Endothelial cell of umbilical vein (primary cell): ENCODE measurements at regions not wholly inside any gene's neighbourhood (a gene's known extent, or its start where the extent isn't known, plus 50 kb on each side); places are given as distances from the start of the nearest gene placed in this dataset.

Experiments
- BruUV-seq: library from RNA; stranded (reverse); fragments of 400-500 nt; replicated peaks from 2 replicates; lab custom pipeline; 2021; lab: Mats Ljungman, UMichigan
- CTCF ChIA-PET: fragments of 300-600, 350-600 bp; sonication (Branson Sonifier 250); formaldehyde crosslinking; loops from one replicate; lab custom pipeline; 2021; ENCODE audit warnings: antibody characterized with exemption, inconsistent platforms; lab: Charles Lee
- POLR2A ChIA-PET: fragments of 300-600, 350-600 bp; sonication (Branson Sonifier 250); formaldehyde crosslinking; loops from one replicate; lab custom pipeline; 2021; ENCODE audit warnings: antibody characterized with exemption, inconsistent platforms; lab: Charles Lee
- DNase-seq: peaks from one replicate; pipeline ENCODE4 v3.0.0-alpha.2; 2011; ENCODE audit warnings: low read depth, low spot score
- FAIRE-seq: peaks from 2 replicates; lab custom pipeline; 2011; peaks lifted over from hg19 to GRCh38; lab: Jason Lieb, UNC
- H2AFZ ChIP-seq: 2 replicates; pipeline ENCODE4 v1.6.0; 2012; ENCODE audit warnings: low read depth, low read length, control low read depth, inconsistent platforms
- H3K27ac ChIP-seq: 2 replicates; pipeline ENCODE4 v1.5.1; 2011; ENCODE audit warnings: low read depth, mild to moderate bottlenecking, control low read depth, low read length, moderate library complexity; ENCODE audit not compliant: insufficient read depth
- H3K27me3 ChIP-seq, 2 experiments: 2 replicates each; pipeline versions ENCODE4 v1.6.0 to v1.6.1; 2011; ENCODE audit warnings: low read length in 2 of 2, mixed read lengths in 1 of 2; ENCODE audit not compliant: control insufficient read depth in 2 of 2, insufficient read depth in 2 of 2
- H3K36me3 ChIP-seq, 2 experiments: 2 replicates in 1 of 2; 3 replicates in 1 of 2; pipeline ENCODE4 v1.5.1; 2011; ENCODE audit warnings: low read length in 2 of 2, mild to moderate bottlenecking in 1 of 2, moderate library complexity in 1 of 2; ENCODE audit not compliant: control insufficient read depth in 2 of 2, insufficient read depth in 2 of 2; ENCODE audit errors: extremely low read depth in 1 of 2
- H3K4me1 ChIP-seq: 3 replicates; pipeline ENCODE4 v1.5.1; 2011; ENCODE audit warnings: mild to moderate bottlenecking, low read length; ENCODE audit not compliant: control insufficient read depth, insufficient read depth; ENCODE audit errors: extremely low read depth
- H3K4me2 ChIP-seq: 2 replicates; pipeline ENCODE4 v1.6.1; 2011; ENCODE audit warnings: low read length, control low read depth, mixed read lengths; ENCODE audit not compliant: insufficient read depth
- H3K4me3 ChIP-seq, 3 experiments: fragments of 200-600 bp in 1 of 3; sonication (generic), shearing (Covaris generic) in 1 of 3; replicated peaks in 1 of 3; 2 replicates each; pipeline ENCODE4 v1.5.1; 2011 to 2016; ENCODE audit warnings: control low read depth in 3 of 3, low read length in 3 of 3, mild to moderate bottlenecking in 2 of 3, inconsistent platforms in 1 of 3, low read depth in 1 of 3, moderate library complexity in 1 of 3; ENCODE audit not compliant: insufficient read depth in 1 of 3
- H3K79me2 ChIP-seq: 2 replicates; pipeline ENCODE4 v1.6.0; 2012; ENCODE audit warnings: low read length, inconsistent platforms; ENCODE audit not compliant: control insufficient read depth, insufficient read depth
- H3K9ac ChIP-seq: replicated peaks from 2 replicates; pipeline ENCODE3; 2011; ENCODE audit warnings: low read length, control low read depth; ENCODE audit not compliant: insufficient read depth; ENCODE audit errors: extremely low read depth
- H3K9me1 ChIP-seq: replicated peaks from 3 replicates; pipeline ENCODE4 v1.6.0; 2011; ENCODE audit warnings: mild to moderate bottlenecking, low read length; ENCODE audit not compliant: control insufficient read depth, insufficient read depth; ENCODE audit errors: extremely low read depth
- H3K9me3 ChIP-seq: replicated peaks from 2 replicates; pipeline ENCODE4 v1.5.1; 2012; ENCODE audit warnings: low read length, inconsistent platforms; ENCODE audit not compliant: control insufficient read depth, insufficient read depth
- H4K20me1 ChIP-seq: replicated peaks from 2 replicates; pipeline ENCODE3; 2011; ENCODE audit warnings: mild to moderate bottlenecking, low read length; ENCODE audit not compliant: control insufficient read depth, insufficient read depth; ENCODE audit errors: extremely low read depth
- CTCF ChIP-seq, 2 donors: IDR thresholded peaks; 1 replicate in 1 of 2; 2 replicates in 1 of 2; pipeline ENCODE4 v1.5.1; 2011; ENCODE audit warnings: low read length in 2 of 2, mild to moderate bottlenecking in 2 of 2, moderate library complexity in 2 of 2, control low read depth in 1 of 2, inconsistent platforms in 1 of 2, low read depth in 1 of 2; ENCODE audit not compliant: insufficient read depth in 1 of 2; ENCODE audit errors: extremely low read depth in 1 of 2
- EZH2 ChIP-seq: IDR thresholded peaks from 2 replicates; pipeline ENCODE4 v1.6.1; 2012; ENCODE audit warnings: borderline replicate concordance, low read depth, mild to moderate bottlenecking, moderate library complexity, low read length, inconsistent platforms; ENCODE audit not compliant: severe bottlenecking
- FOS ChIP-seq: IDR thresholded peaks from 2 replicates; pipeline ENCODE4 v1.6.1; 2011; ENCODE audit warnings: mild to moderate bottlenecking, low read length, moderate library complexity, borderline replicate concordance; ENCODE audit not compliant: insufficient read depth
- GATA2 ChIP-seq: IDR thresholded peaks from 2 replicates; pipeline ENCODE4 v1.7.0; 2011; ENCODE audit warnings: low read depth, mild to moderate bottlenecking, moderate library complexity, mixed read lengths, low read length; ENCODE audit not compliant: insufficient read length, insufficient read depth
- JUN ChIP-seq: IDR thresholded peaks from 2 replicates; pipeline ENCODE4 v1.6.1; 2011; ENCODE audit warnings: borderline replicate concordance, low read depth; ENCODE audit not compliant: insufficient read length, insufficient read depth
- MAX ChIP-seq: IDR thresholded peaks from 2 replicates; pipeline ENCODE4 v1.6.1; 2011; ENCODE audit not compliant: insufficient read depth, insufficient read length
- MYC ChIP-seq: IDR thresholded peaks from one replicate; pipeline ENCODE4 v1.6.1; 2011; ENCODE audit warnings: mild to moderate bottlenecking, low read depth, low read length
- POLR2A ChIP-seq: IDR thresholded peaks from 2 replicates; pipeline ENCODE4 v1.6.1; 2012; ENCODE audit warnings: low read depth, mild to moderate bottlenecking, control low read depth, low read length
- POLR2AphosphoS5 ChIP-seq: IDR thresholded peaks from 2 replicates; pipeline ENCODE4 v1.6.1; 2012; ENCODE audit warnings: low read depth, mild to moderate bottlenecking, control low read depth, low read length, moderate library complexity; ENCODE audit not compliant: insufficient read depth
- dilution Hi-C: fragments of 300-500 bp; cut with MboI; formaldehyde crosslinking; loops from one replicate; pipeline ENCODE4 v1.15.0; 2019; ENCODE audit warnings: low sequenced_read_pairs; ENCODE audit not compliant: extremely low pct_ligation_motif_present
- intact Hi-C: fragments of 100-400 bp; cut with micrococcal nuclease; formaldehyde crosslinking; loops from one replicate; pipeline ENCODE4 v1.10.0; 2022

- intact Hi-C loops = no loop called here
- no peak for FAIRE-seq
Measured at GRCh38 chr2:21694079-21694878, 570.5 kb downstream of the TDRD15 start.

GRCh38 chr2:21696900-21697299 lies 573.1 kb downstream of the TDRD15 start:
- no TSS peak for BruUV-seq
- H3K27ac ChIP-seq = no peak overlapping the region

More at GRCh38 chr2:21694079-21694878, 570.5 kb downstream of the TDRD15 start:
- Histone ChIP-seq H4K20me1 (no peaks in the 10 kb centered on the region), H3K4me3 (no peak overlapping the region), H2AFZ (no peak overlapping the region), H3K27me3 (no peaks in the 10 kb centered on the region), H3K4me1 (no peaks in the 10 kb centered on the region), H3K4me2 (no peak overlapping the region), H3K79me2 (no peaks in the 10 kb centered on the region), H3K9me1 (no peaks in the 10 kb centered on the region), H3K27ac (no peak overlapping the region), H3K9me3 (peaks cover 4% of the 10 kb centered on the region), H3K9ac (no peak overlapping the region), H3K36me3 (no peaks in the 10 kb centered on the region)
- BruUV-seq = no TSS peak
- no peak for TF ChIP-seq JUN
- ChIA-PET POLR2A (no interaction called here), CTCF (no interaction called here)
- DNase-seq = no peak
- dilution Hi-C loops = no loop called here

More at GRCh38 chr2:21696900-21697299, 573.1 kb downstream of the TDRD15 start:
- Histone ChIP-seq H3K4me2 (no peak overlapping the region), H3K4me1 (no peaks in the 10 kb centered on the region), H3K27me3 (no peaks in the 10 kb centered on the region), H3K9ac (no peak overlapping the region), H3K4me3 (no peak overlapping the region), H3K79me2 (no peaks in the 10 kb centered on the region), H3K36me3 (no peaks in the 10 kb centered on the region), H2AFZ (no peak overlapping the region), H3K9me1 (no peaks in the 10 kb centered on the region), H4K20me1 (no peaks in the 10 kb centered on the region), H3K9me3 (peaks cover 4% of the 10 kb centered on the region)
- dilution Hi-C loops = no loop called here
- TF ChIP-seq FOS (no peak), POLR2AphosphoS5 (no peak), MAX (no peak), GATA2 (no peak), POLR2A (no peak), EZH2 (no peak), CTCF (IDR thresholded peaks at IDR 0.05; ENCODE audit: extremely low read depth in 1 of 2, insufficient read depth in 1 of 2, low read depth in 1 of 2, low read length in 2 of 2) (no peak), JUN (no peak), MYC (no peak)
- FAIRE-seq (no peak), DNase-seq (no peak)
- intact Hi-C loops = no loop called here
- POLR2A ChIA-PET = no interaction called here
- CTCF ChIA-PET = no interaction called here
